Mesenchymal stem cell (in vitro differentiated cells and primary cell): ENCODE measurements at regions not wholly inside any gene's neighbourhood (a gene's known extent, or its start where the extent isn't known, plus 50 kb on each side); places are given as distances from the start of the nearest gene placed in this dataset.

ENCODE experiments used
- DNase-seq: peaks from one replicate; pipeline ENCODE4 v3.0.0-alpha.2; 2013
- H2AFZ ChIP-seq: one replicate; pipeline ENCODE4 v1.6.1; 2013; ENCODE audit warnings: low read depth, mild to moderate bottlenecking, control low read depth, inconsistent platforms, low read length, moderate library complexity
- H2AK5ac ChIP-seq: 2 replicates; pipeline ENCODE4 v1.6.1; 2013; ENCODE audit warnings: low read length, moderate library complexity, mild to moderate bottlenecking, inconsistent platforms; ENCODE audit not compliant: severe bottlenecking
- H2BK120ac ChIP-seq: one replicate; pipeline ENCODE4 v1.6.1; 2013; ENCODE audit warnings: low read depth, mild to moderate bottlenecking, inconsistent platforms, low read length, moderate library complexity
- H2BK12ac ChIP-seq, 2 experiments: one replicate each; pipeline ENCODE4 v1.6.1; 2013; ENCODE audit warnings: inconsistent platforms in 2 of 2, low read length in 2 of 2, mild to moderate bottlenecking in 2 of 2, moderate library complexity in 2 of 2, control low read depth in 1 of 2
- H2BK15ac ChIP-seq: one replicate; pipeline ENCODE4 v1.6.1; 2013; ENCODE audit warnings: mild to moderate bottlenecking, low read depth, inconsistent platforms; ENCODE audit not compliant: poor library complexity, severe bottlenecking
- H2BK5ac ChIP-seq: 2 replicates; pipeline ENCODE4 v1.6.1; 2013; ENCODE audit warnings: low read depth, mild to moderate bottlenecking, low read length, control low read depth, inconsistent platforms; ENCODE audit not compliant: poor library complexity, severe bottlenecking
- H3K14ac ChIP-seq, 2 experiments: one replicate each; pipeline ENCODE4 v1.6.1; 2013; ENCODE audit warnings: inconsistent platforms in 2 of 2, low read length in 2 of 2, control low read depth in 1 of 2, mild to moderate bottlenecking in 1 of 2, moderate library complexity in 1 of 2
- H3K18ac ChIP-seq, 2 experiments: one replicate each; pipeline ENCODE4 v1.6.1; 2013; ENCODE audit warnings: inconsistent platforms in 2 of 2, low read length in 2 of 2, control low read depth in 1 of 2, low read depth in 1 of 2, mild to moderate bottlenecking in 1 of 2
- H3K23ac ChIP-seq, 2 experiments: one replicate each; pipeline ENCODE4 v1.6.1; 2013; ENCODE audit warnings: inconsistent platforms in 2 of 2, low read length in 2 of 2, mild to moderate bottlenecking in 2 of 2, moderate library complexity in 2 of 2, control low read depth in 1 of 2
- H3K27ac ChIP-seq: 2 replicates; pipeline ENCODE4 v1.5.1; 2013; ENCODE audit warnings: mild to moderate bottlenecking, moderate library complexity, low read length, control low read depth, inconsistent platforms; ENCODE audit not compliant: poor library complexity, severe bottlenecking
- H3K27me3 ChIP-seq, 2 experiments: 2 replicates each; pipeline versions ENCODE4 v1.6.1 to v1.7.0; 2013; ENCODE audit warnings: low read length in 2 of 2, mild to moderate bottlenecking in 2 of 2, moderate library complexity in 2 of 2, control low read depth in 1 of 2, inconsistent platforms in 1 of 2; ENCODE audit not compliant: control insufficient read depth in 1 of 2, insufficient read depth in 1 of 2
- H3K36me3 ChIP-seq, 2 experiments: 2 replicates each; pipeline versions ENCODE4 v1.6.1 to v1.7.0; 2013; ENCODE audit warnings: low read length in 2 of 2, control low read depth in 1 of 2, inconsistent platforms in 1 of 2, low read depth in 1 of 2, mild to moderate bottlenecking in 1 of 2; ENCODE audit not compliant: insufficient read depth in 2 of 2, control insufficient read depth in 1 of 2
- H3K4ac ChIP-seq, 2 experiments: one replicate each; pipeline ENCODE4 v1.6.1; 2013; ENCODE audit warnings: inconsistent platforms in 2 of 2, low read length in 2 of 2, mild to moderate bottlenecking in 2 of 2, moderate library complexity in 2 of 2, control low read depth in 1 of 2, low read depth in 1 of 2
- H3K4me1 ChIP-seq: 2 replicates; pipeline ENCODE4 v1.6.1; 2013; ENCODE audit warnings: low read depth, low read length, control low read depth; ENCODE audit not compliant: control insufficient read depth, insufficient read depth
- H3K4me2 ChIP-seq: 2 replicates; pipeline ENCODE4 v1.6.1; 2013; ENCODE audit warnings: low read length, mild to moderate bottlenecking, inconsistent platforms; ENCODE audit not compliant: poor library complexity, severe bottlenecking
- H3K4me3 ChIP-seq, 2 experiments: 2 replicates each; pipeline versions ENCODE4 v1.5.1 to v1.7.0; 2013; ENCODE audit warnings: low read length in 2 of 2, mild to moderate bottlenecking in 2 of 2, control low read depth in 1 of 2, low read depth in 1 of 2; ENCODE audit not compliant: insufficient read depth in 1 of 2
- H3K79me1 ChIP-seq: replicated peaks from 2 replicates; pipeline ENCODE4 v1.6.1; 2013; ENCODE audit warnings: mild to moderate bottlenecking, control low read depth, low read length, inconsistent platforms; ENCODE audit not compliant: poor library complexity, severe bottlenecking
- H3K9ac ChIP-seq: 2 replicates; pipeline ENCODE4 v1.7.0; 2013; ENCODE audit warnings: mild to moderate bottlenecking, low read length, moderate library complexity
- H3K9me3 ChIP-seq: 2 replicates; pipeline ENCODE4 v1.7.0; 2013; ENCODE audit warnings: mild to moderate bottlenecking, low read length; ENCODE audit not compliant: control insufficient read depth
- H4K8ac ChIP-seq: one replicate; pipeline ENCODE4 v1.6.1; 2013; ENCODE audit warnings: inconsistent platforms, mild to moderate bottlenecking, low read length, moderate library complexity
- H4K91ac ChIP-seq: one replicate; pipeline ENCODE4 v1.6.1; 2013; ENCODE audit warnings: mild to moderate bottlenecking, low read length, inconsistent platforms
- WGBS: methylation state at CpG from one replicate; pipeline ENCODE4 v1.1.7; 2013; ENCODE audit warnings: mixed read lengths; 5-methylcytosine and 5-hydroxymethylcytosine counted together

DNA sequence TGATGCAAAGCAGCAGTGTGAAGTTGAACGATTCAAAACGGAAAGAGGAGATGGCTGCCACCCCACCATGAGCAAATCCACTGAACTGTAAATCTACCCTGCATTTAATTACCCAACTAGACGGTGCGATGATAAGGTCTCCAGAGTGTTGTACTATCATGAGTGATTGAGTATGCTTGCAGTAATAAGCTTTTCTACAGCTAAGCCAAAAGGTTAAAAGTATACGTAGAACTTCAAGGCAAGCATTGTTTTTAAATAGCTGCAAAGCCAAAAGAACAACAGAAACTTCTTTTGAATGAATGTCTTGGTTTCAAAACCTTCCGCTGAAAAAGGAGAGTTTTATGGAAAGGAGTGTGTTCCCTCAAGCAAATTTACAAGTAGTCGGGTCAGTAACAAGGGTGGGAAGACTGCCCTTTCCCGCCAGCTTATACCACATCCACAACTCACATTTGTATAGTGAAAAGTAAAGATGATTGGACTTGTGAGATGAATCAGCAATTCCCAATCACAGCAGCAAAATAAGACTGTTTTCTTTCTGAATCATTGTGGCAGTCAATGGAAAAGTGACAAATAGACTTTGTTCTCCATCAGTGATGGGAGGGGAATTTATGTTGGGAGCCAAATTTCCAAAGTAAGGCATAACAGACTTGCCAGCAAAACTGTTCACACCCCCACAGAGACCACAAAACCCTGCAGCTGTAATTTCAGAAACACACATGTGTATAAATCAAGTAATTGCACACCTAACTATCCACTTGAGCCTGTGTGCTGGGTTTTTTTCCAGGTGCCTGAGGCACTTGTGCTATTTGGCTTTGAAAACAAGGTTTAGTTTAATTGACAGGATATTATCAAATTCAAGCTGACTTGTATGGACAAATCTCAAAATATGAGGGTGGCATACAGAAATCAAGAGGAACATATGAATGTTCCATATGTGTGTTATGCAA lies 407.7 kb upstream of the GRAMD2B start:
- no peak overlapping the region for H4K8ac ChIP-seq
- no peaks in the 10 kb centered on the region for H3K4me1 ChIP-seq
- no peak overlapping the region for H2BK15ac ChIP-seq
- H2BK12ac ChIP-seq = no peak overlapping the region
- H2AFZ ChIP-seq = no peak overlapping the region
- no peak overlapping the region for H3K4ac ChIP-seq
- no peak overlapping the region for H2BK5ac ChIP-seq
- 89% methylated on average over 4 of the region's 8 CpGs for WGBS
- peak overlapping the region; percentile 48 for H3K9ac ChIP-seq
- no peaks in the 10 kb centered on the region for H3K27me3 ChIP-seq
- no peaks in the 10 kb centered on the region for H3K36me3 ChIP-seq
- no peak overlapping the region for H3K4me2 ChIP-seq
- H3K18ac ChIP-seq = peak overlapping the region in 1 of 2 experiments; percentile 33
- no peak overlapping the region for H3K27ac ChIP-seq
- H4K91ac ChIP-seq = no peak overlapping the region
- no peak overlapping the region for H2BK120ac ChIP-seq
- H3K4me3 ChIP-seq = peak overlapping the region in 1 of 2 experiments; percentile 60
- H3K9me3 ChIP-seq = no peaks in the 10 kb centered on the region
- no peak overlapping the region for H3K14ac ChIP-seq
- H3K79me1 ChIP-seq = no peaks in the 10 kb centered on the region
- H2AK5ac ChIP-seq = no peak overlapping the region
- DNase-seq = no peak
- no peak overlapping the region for H3K23ac ChIP-seq

DNA sequence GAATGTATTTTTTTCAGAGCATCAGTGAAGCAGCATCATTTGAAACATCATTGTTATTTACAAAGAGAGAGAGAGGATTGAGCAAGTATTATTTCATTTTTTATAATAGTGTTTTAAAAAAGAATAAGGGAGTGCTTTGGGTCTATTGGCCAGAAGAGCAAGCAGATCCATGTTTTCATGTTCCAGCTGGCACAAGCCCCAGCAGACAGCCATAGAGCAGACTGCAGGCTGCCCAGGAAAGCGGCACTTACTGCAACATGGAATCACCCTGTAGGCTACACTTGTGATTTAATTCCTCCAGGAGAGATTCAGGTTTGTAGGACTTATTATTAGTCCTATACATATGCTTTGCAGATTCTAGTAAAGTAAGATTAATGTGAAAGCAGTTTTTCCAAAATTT lies 407.0 kb upstream of the GRAMD2B start:
- H3K18ac ChIP-seq = no peak overlapping the region
- H3K23ac ChIP-seq = no peak overlapping the region
- no peaks in the 10 kb centered on the region for H3K36me3 ChIP-seq
- no peak for DNase-seq
- H2BK12ac ChIP-seq = no peak overlapping the region
- H3K27ac ChIP-seq = no peak overlapping the region
- H2BK5ac ChIP-seq = no peak overlapping the region
- no peak overlapping the region for H4K8ac ChIP-seq
- H2AK5ac ChIP-seq = no peak overlapping the region
- no peak overlapping the region for H4K91ac ChIP-seq
- H2AFZ ChIP-seq = no peak overlapping the region
- H3K79me1 ChIP-seq = no peaks in the 10 kb centered on the region
- H3K4me1 ChIP-seq = no peaks in the 10 kb centered on the region
- no peak overlapping the region for H2BK120ac ChIP-seq
- H3K27me3 ChIP-seq = no peaks in the 10 kb centered on the region
- H3K9ac ChIP-seq = no peak overlapping the region
- no peak overlapping the region for H3K4me2 ChIP-seq
- H3K9me3 ChIP-seq = no peaks in the 10 kb centered on the region
- no CpG with 5 or more reads among the region's 1 CpG for WGBS
- H3K4me3 ChIP-seq = no peak overlapping the region
- no peak overlapping the region for H2BK15ac ChIP-seq
- no peak overlapping the region for H3K4ac ChIP-seq
- no peak overlapping the region for H3K14ac ChIP-seq

DNA sequence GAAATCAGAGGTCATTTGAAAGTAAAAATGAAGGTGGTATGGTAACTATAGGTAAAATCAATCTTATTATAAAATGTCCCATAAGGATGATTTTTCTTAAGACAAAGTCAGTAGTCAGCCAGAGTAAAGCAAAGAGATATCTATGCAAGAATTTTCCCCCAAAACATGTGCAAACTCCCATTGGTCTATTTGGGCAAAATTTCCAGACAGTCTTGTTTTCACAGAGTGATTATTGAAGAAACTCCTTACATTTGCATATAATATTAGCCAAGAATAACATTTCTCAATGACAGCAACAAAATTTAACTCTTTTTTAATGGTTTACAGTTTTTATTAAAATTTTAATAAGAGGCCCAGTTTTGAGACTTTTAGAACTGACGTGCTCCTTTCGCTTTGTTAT lies 406.1 kb upstream of the GRAMD2B start:
- Histone ChIP-seq H2BK120ac (no peak overlapping the region), H3K23ac (no peak overlapping the region), H2AK5ac (no peak overlapping the region), H3K27me3 (no peaks in the 10 kb centered on the region), H3K9ac (no peak overlapping the region), H3K4me2 (no peak overlapping the region), H3K4me3 (no peak overlapping the region), H3K9me3 (no peaks in the 10 kb centered on the region), H3K4ac (no peak overlapping the region), H3K79me1 (no peaks in the 10 kb centered on the region), H2BK5ac (no peak overlapping the region), H3K14ac (no peak overlapping the region), H2BK12ac (no peak overlapping the region), H2AFZ (no peak overlapping the region), H3K27ac (no peak overlapping the region), H3K4me1 (no peaks in the 10 kb centered on the region), H3K36me3 (no peaks in the 10 kb centered on the region), H2BK15ac (no peak overlapping the region), H4K91ac (no peak overlapping the region), H4K8ac (no peak overlapping the region), H3K18ac (no peak overlapping the region)
- WGBS = 96% methylated on average over 2 of the region's 2 CpGs
- no peak for DNase-seq

DNA sequence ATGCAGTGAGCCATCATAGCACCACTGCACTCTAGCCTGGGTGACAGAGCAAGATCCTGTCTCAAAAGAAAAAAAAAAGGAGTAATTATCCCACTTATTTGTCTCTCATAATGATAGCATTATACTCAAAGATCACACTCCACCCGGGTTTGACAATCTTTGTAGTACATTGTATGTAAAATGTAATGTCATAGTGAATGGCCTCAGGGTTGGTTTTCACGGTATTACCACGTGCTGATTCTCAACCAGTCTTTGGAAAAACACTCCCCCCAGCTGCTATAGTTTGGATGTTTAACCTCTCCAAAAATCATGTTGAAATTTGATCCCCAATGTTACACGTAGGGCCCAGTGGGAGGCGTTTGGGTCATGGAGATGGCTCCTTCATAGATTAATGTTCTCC lies 402.4 kb upstream of the GRAMD2B start:
- no peak for DNase-seq
- no peak overlapping the region for H4K91ac ChIP-seq

More for the DNA sequence above, 402.4 kb upstream of the GRAMD2B start:
- no peak overlapping the region for H2AFZ ChIP-seq
- H3K4me3 ChIP-seq = no peak overlapping the region
- H3K9me3 ChIP-seq = no peaks in the 10 kb centered on the region
- H3K4me2 ChIP-seq = no peak overlapping the region
- no peak overlapping the region for H2BK15ac ChIP-seq
- no peaks in the 10 kb centered on the region for H3K79me1 ChIP-seq
- H3K27ac ChIP-seq = no peak overlapping the region
- H3K14ac ChIP-seq = no peak overlapping the region
- H3K4me1 ChIP-seq = no peaks in the 10 kb centered on the region
- H3K9ac ChIP-seq = no peak overlapping the region
- H3K18ac ChIP-seq = no peak overlapping the region
- WGBS = 87% methylated on average over 5 of the region's 5 CpGs
- H2AK5ac ChIP-seq = no peak overlapping the region
- no peak overlapping the region for H2BK120ac ChIP-seq
- H2BK5ac ChIP-seq = no peak overlapping the region
- H3K36me3 ChIP-seq = no peaks in the 10 kb centered on the region
- H3K27me3 ChIP-seq = no peaks in the 10 kb centered on the region
- no peak overlapping the region for H4K8ac ChIP-seq
- no peak overlapping the region for H3K4ac ChIP-seq
- no peak overlapping the region for H2BK12ac ChIP-seq
- H3K23ac ChIP-seq = no peak overlapping the region
